ENCODE measurements at regions not wholly inside any gene's neighbourhood (a gene's known extent, or its start where the extent isn't known, plus 50 kb on each side); places are given as distances from the start of the nearest gene placed in this dataset.

DNA sequence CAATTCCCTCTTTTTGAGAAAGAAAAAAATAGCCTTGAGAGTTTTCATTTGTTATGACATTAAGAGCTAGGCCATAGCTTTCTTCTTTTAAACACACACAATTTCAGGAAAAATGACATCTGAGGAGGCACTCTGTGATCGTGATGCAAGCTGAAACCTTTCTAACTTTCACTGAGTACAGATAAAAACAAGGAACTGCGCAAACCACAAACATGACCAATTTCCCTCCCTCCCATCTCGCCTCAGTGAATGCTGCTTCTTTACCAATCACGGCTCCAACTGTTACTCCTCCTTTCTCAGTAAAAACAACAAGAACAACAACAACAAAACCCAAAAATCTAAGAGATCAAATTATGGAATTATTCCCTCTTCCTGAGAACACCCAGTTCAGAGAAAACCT, 626.8 kb downstream of the TLL1 start:
- DNase-seq = peak; percentile 29

- peak; percentile 29 for DNase-seq
These were observed 628.9 kb downstream of the TLL1 start for GRCh38 chr4:166501941-166502382.

- no peak for DNase-seq
These were observed 629.6 kb downstream of the TLL1 start for GRCh38 chr4:166502660-166503059.

- DNase-seq = no peak
These were observed 633.0 kb downstream of the TLL1 start for GRCh38 chr4:166506051-166506450.

GRCh38 chr4:166512267-166512666, 639.2 kb downstream of the TLL1 start:
- no peak for DNase-seq

DNA sequence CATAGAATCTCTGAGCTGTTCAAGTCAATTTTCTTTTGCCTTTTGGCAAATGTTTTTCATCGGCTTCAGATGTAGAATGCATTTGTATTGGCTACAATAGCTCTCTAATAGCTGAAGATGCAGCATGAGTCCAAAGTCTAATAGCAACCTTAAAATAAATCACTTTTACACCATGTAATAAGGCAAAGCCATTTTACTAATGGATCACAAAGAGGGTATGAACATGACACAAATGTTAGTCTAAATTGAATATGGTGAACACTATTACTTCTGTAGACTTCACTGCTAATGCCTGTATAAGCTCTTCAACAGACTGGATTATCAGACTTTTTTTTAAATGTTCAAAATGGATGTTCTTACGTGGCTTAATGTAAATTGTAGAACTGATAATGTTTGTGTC, 645.3 kb downstream of the TLL1 start:
- no peak for DNase-seq

- no peak for DNase-seq
These were observed 645.7 kb downstream of the TLL1 start for GRCh38 chr4:166518776-166519175.

- DNase-seq = no peak
These were observed 646.7 kb downstream of the TLL1 start for GRCh38 chr4:166519774-166520173.

DNA sequence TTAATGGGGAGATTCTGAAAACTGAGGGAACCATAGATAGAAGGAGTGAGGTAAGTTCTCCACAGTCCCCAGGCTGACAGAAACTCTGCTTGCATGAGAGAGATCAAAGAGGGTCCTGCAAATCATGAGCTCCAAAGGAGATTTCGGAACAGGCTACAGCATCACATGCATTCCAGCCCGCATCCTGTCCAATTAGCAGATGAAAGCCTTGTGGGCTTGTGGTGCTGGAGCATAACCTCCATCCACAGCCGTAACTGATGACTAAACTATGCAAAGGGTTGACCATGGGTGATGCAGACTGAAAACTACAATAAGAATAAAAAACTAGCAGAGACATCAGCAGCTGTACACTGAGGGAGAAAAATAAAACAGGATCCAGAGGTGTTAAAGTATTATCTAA, 654.5 kb downstream of the TLL1 start:
- DNase-seq = no peak

GRCh38 chr4:166531703-166532102, 658.7 kb downstream of the TLL1 start:
- no peak for DNase-seq

- DNase-seq = no peak
These were observed 662.8 kb downstream of the TLL1 start for GRCh38 chr4:166535865-166536264.

GRCh38 chr4:166538491-166539005, 665.5 kb downstream of the TLL1 start:
- no peak for DNase-seq

- DNase-seq = no peak
These were observed 673.0 kb downstream of the TLL1 start for GRCh38 chr4:166546009-166546408.

GRCh38 chr4:166577639-166578038, 656.7 kb downstream of the SPOCK3 start:
- no peak for DNase-seq

- DNase-seq = no peak
These were observed 648.8 kb downstream of the SPOCK3 start for GRCh38 chr4:166585491-166585890.

DNA sequence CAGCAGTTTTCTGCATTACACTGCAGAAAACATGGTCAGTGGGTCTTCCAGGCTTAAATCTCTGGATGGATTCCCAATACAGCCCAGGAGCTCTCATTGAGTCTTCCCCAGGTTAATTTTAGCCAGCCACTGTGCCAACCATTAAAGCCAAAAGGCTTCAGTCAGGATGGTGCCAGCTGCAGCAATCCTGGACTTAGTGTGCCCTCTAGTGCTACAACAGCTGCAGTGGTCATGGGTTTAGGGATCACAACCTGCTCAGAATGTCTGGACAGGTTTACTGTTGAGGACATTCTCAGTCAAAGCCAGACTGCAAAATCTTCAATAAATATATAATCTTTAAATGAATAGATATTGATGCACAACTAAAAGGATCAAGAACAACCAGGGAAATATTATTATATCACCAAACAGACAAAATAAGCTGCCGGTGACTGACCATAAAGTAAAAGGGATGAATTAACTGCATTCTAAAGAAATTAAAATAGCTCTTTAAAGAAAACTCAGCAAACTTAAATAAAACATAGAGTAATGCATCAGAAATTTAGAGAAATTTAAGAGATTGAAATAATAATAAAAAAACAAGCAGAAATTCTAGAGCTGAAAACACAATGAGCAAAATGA, 639.9 kb downstream of the SPOCK3 start:
- DNase-seq = peak; percentile 66

DNA sequence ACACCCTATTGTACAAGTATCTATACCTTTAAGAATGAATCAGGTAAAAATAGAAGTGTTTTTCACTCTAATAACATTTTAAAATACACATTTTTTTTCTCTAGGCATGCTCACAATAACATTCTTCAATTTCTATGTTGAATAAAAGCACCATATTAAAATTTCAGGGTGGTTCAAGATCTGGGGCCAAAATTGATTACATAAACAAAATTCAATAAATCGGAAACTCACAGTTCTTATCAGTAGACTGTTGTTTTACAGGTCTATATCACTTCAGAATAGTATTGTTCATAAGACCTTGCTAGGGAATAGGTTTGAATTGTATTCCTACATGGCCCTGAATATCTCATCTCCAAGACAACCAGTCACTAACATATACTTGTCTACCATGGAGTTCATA, 634.0 kb downstream of the SPOCK3 start:
- DNase-seq = no peak

- no peak for DNase-seq
These were observed 632.2 kb downstream of the SPOCK3 start for GRCh38 chr4:166602068-166602467.

DNA sequence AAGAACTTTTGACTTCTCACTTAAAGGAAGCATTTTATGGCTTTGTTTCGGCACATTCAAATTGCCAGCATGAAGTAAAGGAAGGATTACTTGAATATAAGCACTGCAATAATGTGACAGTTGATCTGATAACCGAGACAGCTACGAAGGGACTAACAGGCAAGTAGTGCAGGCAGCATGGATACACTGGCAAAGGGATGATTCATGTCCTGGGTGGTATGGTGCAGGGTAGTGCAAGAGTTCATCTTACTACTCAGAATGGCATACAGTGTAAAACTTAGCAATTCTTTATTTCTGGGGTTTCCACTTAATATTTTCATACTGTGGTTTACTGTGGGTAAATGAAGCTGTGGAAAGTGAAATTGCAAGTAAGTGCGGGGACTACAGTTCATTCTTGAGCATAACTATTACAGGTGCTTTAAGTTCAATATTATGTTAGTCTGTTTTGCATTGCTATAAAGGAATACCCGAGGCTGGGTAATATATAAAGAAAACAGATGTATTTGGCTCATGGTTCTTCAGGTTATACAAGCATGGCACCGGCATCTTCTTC, 611.8 kb downstream of the SPOCK3 start:
- DNase-seq = no peak

DNA sequence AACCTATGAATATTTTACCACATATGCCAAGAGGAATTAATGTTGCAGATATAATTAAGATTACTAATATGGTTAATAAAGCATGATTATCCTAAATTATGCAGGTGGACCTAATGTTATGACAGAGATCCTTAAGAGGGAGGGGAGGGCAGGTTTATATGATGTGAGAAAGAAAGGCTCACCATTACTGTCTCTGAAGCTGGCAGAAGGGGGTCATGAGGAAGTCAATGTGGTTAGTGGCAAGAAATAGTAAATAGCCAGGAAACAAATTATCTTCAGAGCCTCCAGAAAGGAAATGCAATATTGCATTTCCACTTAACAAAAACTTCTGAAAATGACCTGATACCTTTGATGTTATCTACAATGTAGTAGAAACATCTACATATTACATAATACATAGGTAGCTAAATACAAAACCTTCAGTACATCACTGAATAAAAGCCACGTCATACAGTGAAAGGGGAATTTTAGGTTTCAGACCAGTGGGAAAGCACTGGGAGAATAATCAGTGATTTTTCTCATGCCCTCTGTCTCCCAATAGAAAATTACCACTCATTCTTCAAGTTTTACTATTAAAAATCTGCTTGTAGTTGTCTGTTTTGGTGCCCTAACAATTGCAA, 609.2 kb downstream of the SPOCK3 start:
- DNase-seq = no peak

DNA sequence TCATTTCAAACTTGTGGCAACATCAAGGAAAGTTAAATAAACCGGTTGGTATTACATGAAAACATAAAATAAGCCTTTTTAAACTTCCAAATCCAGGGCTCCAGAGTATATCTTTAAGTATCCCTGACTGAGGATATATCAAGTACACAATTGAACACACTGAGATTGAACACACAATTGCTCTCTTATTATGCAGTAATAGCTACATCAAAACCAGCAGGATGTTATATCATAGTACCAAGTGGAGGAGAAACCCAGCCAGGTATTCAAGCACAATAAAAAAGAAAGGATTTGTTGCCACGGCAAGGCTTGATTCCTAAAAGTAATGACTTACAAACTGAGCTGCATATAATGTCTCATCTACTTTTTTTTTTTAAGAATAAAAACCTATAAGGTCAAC, 605.8 kb downstream of the SPOCK3 start:
- DNase-seq = no peak

DNA sequence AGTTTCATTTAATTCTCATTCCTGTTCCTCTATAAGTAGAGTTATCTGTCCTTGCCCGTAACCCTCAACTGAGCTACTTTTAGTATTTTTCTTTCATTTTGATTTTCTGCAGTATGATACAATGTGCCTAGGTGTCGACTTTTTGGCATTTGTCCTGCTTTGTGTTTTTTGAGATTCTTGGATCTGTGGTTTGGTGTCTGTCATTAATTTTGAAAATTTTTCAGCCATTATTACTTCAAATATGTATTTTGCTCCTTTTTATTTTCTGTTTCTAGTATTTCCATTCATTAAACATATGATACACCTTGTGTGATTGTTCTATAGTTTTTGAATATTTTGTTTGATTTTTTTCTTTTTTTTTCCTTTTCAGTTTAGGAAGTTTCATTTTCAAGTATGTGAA, 598.9 kb downstream of the SPOCK3 start:
- no peak for DNase-seq

DNA sequence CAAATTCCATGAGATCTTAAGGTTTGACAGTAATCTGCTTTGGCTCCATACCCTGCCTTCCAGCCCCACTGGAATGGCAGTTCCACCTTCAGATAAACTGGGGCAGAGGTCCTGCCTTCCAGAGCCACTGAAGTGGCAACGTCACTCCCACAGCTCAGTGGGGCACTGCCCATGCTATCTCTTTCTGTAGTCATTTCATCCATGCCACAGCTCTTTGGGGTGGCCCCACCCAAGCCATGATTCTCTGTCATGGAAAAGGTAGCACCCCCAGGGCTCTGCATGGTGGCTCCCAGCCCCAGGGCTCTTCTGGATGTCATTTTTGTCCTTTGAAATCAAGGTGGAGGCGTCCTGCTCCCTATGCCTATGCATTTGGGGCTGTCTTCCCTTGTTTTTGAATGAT, 596.5 kb downstream of the SPOCK3 start:
- no peak for DNase-seq

DNA sequence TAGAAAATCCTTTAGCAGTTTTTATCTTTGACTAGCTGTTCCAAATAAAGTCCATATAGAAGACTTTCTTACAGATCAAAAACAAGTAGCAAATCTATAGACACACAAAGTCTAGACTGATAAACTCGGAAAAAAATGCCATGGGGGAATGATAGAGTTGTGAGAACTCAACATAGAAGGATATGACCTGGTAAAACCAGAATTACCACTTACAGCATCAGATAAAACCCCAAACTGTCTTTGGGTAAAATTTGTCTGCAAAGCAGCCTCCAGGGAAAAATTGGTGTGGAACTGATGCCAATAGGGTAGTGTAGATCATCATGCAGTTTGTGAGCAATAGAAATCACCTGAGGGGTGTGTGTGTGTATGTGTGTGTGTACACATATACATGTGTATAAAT, 579.1 kb downstream of the SPOCK3 start:
- no peak for DNase-seq

- no peak for DNase-seq
These were observed 578.6 kb downstream of the SPOCK3 start for GRCh38 chr4:166655705-166656104.
